ENCODE measurements at regions not wholly inside any gene's neighbourhood (a gene's known extent, or its start where the extent isn't known, plus 50 kb on each side); places are given as distances from the start of the nearest gene placed in this dataset.
"Not testable (repeated sequence)": the region's sequence is repeated elsewhere in the genome, so short reads cannot be mapped to it uniquely, and the experiment has no call there.

- no peak for TF ChIP-seq CTCF (IDR thresholded peaks at IDR 0.05; ENCODE audit: borderline replicate concordance, extremely low read depth, low read length, poor library complexity, severe bottlenecking)
- TF ChIP-seq EZH2 (IDR thresholded peaks at IDR 0.05; ENCODE audit: borderline replicate concordance, low read depth, low read length, severe bottlenecking), result no peak
- DNase-seq, result no peak
- H3K79me2 ChIP-seq (ENCODE audit: insufficient read depth, low read length), result no peaks in the 10 kb centered on the region
- no peak overlapping the region for H3K4me2 ChIP-seq (ENCODE audit: insufficient read depth, low read length)
- no peak for ATAC-seq (ENCODE audit: insufficient read depth, low read depth)
- H3K9me3 ChIP-seq (ENCODE audit: insufficient read depth, low read length, severe bottlenecking), result no peaks in the 10 kb centered on the region
- no peak overlapping the region for H3K27ac ChIP-seq (ENCODE audit: low read length)
- H2AFZ ChIP-seq (ENCODE audit: low read depth, low read length), result no peak overlapping the region
- H3K36me3 ChIP-seq (ENCODE audit: insufficient read depth, low read length), result no peaks in the 10 kb centered on the region
- H3K4me3 ChIP-seq (ENCODE audit: low read depth in 1 of 2, low read length in 2 of 2), result no peak overlapping the region
- H4K20me1 ChIP-seq (ENCODE audit: insufficient read depth, low read length), result no peaks in the 10 kb centered on the region
- H3K4me1 ChIP-seq (ENCODE audit: insufficient read depth, low read length), result no peaks in the 10 kb centered on the region
- no peaks in the 10 kb centered on the region for H3K27me3 ChIP-seq (ENCODE audit: insufficient read depth, low read length, poor library complexity)
- H3K9ac ChIP-seq (ENCODE audit: low read depth, low read length), result no peak overlapping the region
Observed at GRCh38 chr2:84116143-84116542, 342.9 kb downstream of the SUCLG1 start.

- ATAC-seq (ENCODE audit: insufficient read depth, low read depth) (no peak), DNase-seq (no peak)
- Histone ChIP-seq H3K4me3 (ENCODE audit: low read depth in 1 of 2, low read length in 2 of 2) (no peak overlapping the region), H4K20me1 (ENCODE audit: insufficient read depth, low read length) (no peaks in the 10 kb centered on the region), H3K4me2 (ENCODE audit: insufficient read depth, low read length) (no peak overlapping the region), H3K27me3 (ENCODE audit: insufficient read depth, low read length, poor library complexity) (no peaks in the 10 kb centered on the region), H2AFZ (ENCODE audit: low read depth, low read length) (no peak overlapping the region), H3K27ac (ENCODE audit: low read length) (no peak overlapping the region), H3K9me3 (ENCODE audit: insufficient read depth, low read length, severe bottlenecking) (no peaks in the 10 kb centered on the region), H3K4me1 (ENCODE audit: insufficient read depth, low read length) (no peaks in the 10 kb centered on the region), H3K9ac (ENCODE audit: low read depth, low read length) (no peak overlapping the region), H3K79me2 (ENCODE audit: insufficient read depth, low read length) (no peaks in the 10 kb centered on the region), H3K36me3 (ENCODE audit: insufficient read depth, low read length) (no peaks in the 10 kb centered on the region)
- no peak for TF ChIP-seq CTCF (IDR thresholded peaks at IDR 0.05; ENCODE audit: borderline replicate concordance, extremely low read depth, low read length, poor library complexity, severe bottlenecking)
- TF ChIP-seq EZH2 (IDR thresholded peaks at IDR 0.05; ENCODE audit: borderline replicate concordance, low read depth, low read length, severe bottlenecking), result no peak
Observed at GRCh38 chr2:84115173-84115857, 343.8 kb downstream of the SUCLG1 start.

- not testable (repeated sequence) for ATAC-seq (ENCODE audit: insufficient read depth, low read depth); DNase-seq; H3K9ac ChIP-seq (ENCODE audit: low read depth, low read length); H3K27ac ChIP-seq (ENCODE audit: low read length); H3K4me1 ChIP-seq (ENCODE audit: insufficient read depth, low read length); H2AFZ ChIP-seq (ENCODE audit: low read depth, low read length); H3K4me2 ChIP-seq (ENCODE audit: insufficient read depth, low read length); H3K36me3 ChIP-seq (ENCODE audit: insufficient read depth, low read length); H4K20me1 ChIP-seq (ENCODE audit: insufficient read depth, low read length); H3K27me3 ChIP-seq (ENCODE audit: insufficient read depth, low read length, poor library complexity); H3K79me2 ChIP-seq (ENCODE audit: insufficient read depth, low read length); H3K4me3 ChIP-seq (ENCODE audit: low read depth in 1 of 2, low read length in 2 of 2); H3K9me3 ChIP-seq (ENCODE audit: insufficient read depth, low read length, severe bottlenecking)
Observed at GRCh38 chr2:84103816-84104527, 355.1 kb downstream of the SUCLG1 start.

- H3K4me2 ChIP-seq (ENCODE audit: insufficient read depth, low read length), result no peak overlapping the region
- DNase-seq (no peak), ATAC-seq (ENCODE audit: insufficient read depth, low read depth) (no peak)
- H3K4me3 ChIP-seq (ENCODE audit: low read depth in 1 of 2, low read length in 2 of 2), result no peak overlapping the region
- H3K4me1 ChIP-seq (ENCODE audit: insufficient read depth, low read length), result no peaks in the 10 kb centered on the region
- no peak overlapping the region for H2AFZ ChIP-seq (ENCODE audit: low read depth, low read length)
- H3K27ac ChIP-seq (ENCODE audit: low read length), result no peak overlapping the region
- H3K9ac ChIP-seq (ENCODE audit: low read depth, low read length), result no peak overlapping the region
- H3K36me3 ChIP-seq (ENCODE audit: insufficient read depth, low read length), result no peaks in the 10 kb centered on the region
- TF ChIP-seq EZH2 (IDR thresholded peaks at IDR 0.05; ENCODE audit: borderline replicate concordance, low read depth, low read length, severe bottlenecking) (no peak), CTCF (IDR thresholded peaks at IDR 0.05; ENCODE audit: borderline replicate concordance, extremely low read depth, low read length, poor library complexity, severe bottlenecking) (no peak)
- no peaks in the 10 kb centered on the region for H3K79me2 ChIP-seq (ENCODE audit: insufficient read depth, low read length)
- H3K27me3 ChIP-seq (ENCODE audit: insufficient read depth, low read length, poor library complexity), result no peaks in the 10 kb centered on the region
- H4K20me1 ChIP-seq (ENCODE audit: insufficient read depth, low read length), result no peaks in the 10 kb centered on the region
- no peaks in the 10 kb centered on the region for H3K9me3 ChIP-seq (ENCODE audit: insufficient read depth, low read length, severe bottlenecking)
Observed at GRCh38 chr2:84102274-84102673, 356.8 kb downstream of the SUCLG1 start.
